Gastroesophageal sphincter (tissue), 4 donors: ENCODE measurements at regions not wholly inside any gene's neighbourhood (a gene's known extent, or its start where the extent isn't known, plus 50 kb on each side); places are given as distances from the start of the nearest gene placed in this dataset.

Source experiments
- ATAC-seq: fragments of 150-250 bp; one replicate; pipeline ENCODE4 v1.9.1; 2016; ENCODE audit warnings: mild to moderate bottlenecking, moderate library complexity
- H3K27ac ChIP-seq, 4 donors: fragments of 200-600 bp; sonication (generic) in 3 of 4; 1 replicate in 3 of 4; 2 replicates in 1 of 4; pipeline ENCODE4 v1.5.1; 2016 to 2019
- H3K27me3 ChIP-seq: fragments of 200-600 bp; sonication (generic); one replicate; pipeline ENCODE4 v1.5.1; 2019
- H3K36me3 ChIP-seq, 2 donors: fragments of 200-600 bp; sonication (generic); one replicate each; pipeline ENCODE4 v1.5.1; 2019; ENCODE audit warnings: control low read depth in 1 of 2
- H3K4me1 ChIP-seq, 3 donors: fragments of 200-600 bp; sonication (generic); 1 replicate in 2 of 3; 2 replicates in 1 of 3; pipeline ENCODE4 v1.5.1; 2016 to 2019; ENCODE audit warnings: control low read depth in 2 of 3
- H3K4me3 ChIP-seq, 2 donors: fragments of 200-600 bp; sonication (generic); one replicate each; pipeline ENCODE4 v1.5.1; 2019; ENCODE audit warnings: mild to moderate bottlenecking in 1 of 2, moderate library complexity in 1 of 2
- H3K9me3 ChIP-seq, 3 donors: fragments of 200-600 bp; sonication (generic); one replicate each; pipeline ENCODE4 v1.5.1; 2017 to 2019; ENCODE audit warnings: control low read depth in 2 of 3
- CTCF ChIP-seq, 4 experiments: fragments of 200-600 bp in 2 of 4; fragments of 450-650 bp in 2 of 4; sonication (generic) in 1 of 4; IDR thresholded peaks; one replicate each; pipeline ENCODE4 v1.5.1; 2017 to 2019; ENCODE audit warnings: antibody characterized with exemption in 4 of 4, mild to moderate bottlenecking in 2 of 4, moderate library complexity in 2 of 4
- EP300 ChIP-seq: sonication (generic); formaldehyde crosslinking; IDR thresholded peaks from one replicate; pipeline ENCODE4 v1.6.1; 2017; ENCODE audit warnings: antibody characterized with exemption, mild to moderate bottlenecking
- POLR2A ChIP-seq, 2 donors: fragments of 450-650 bp; IDR thresholded peaks; one replicate each; pipeline ENCODE4 v1.6.1; 2017; ENCODE audit warnings: antibody characterized with exemption in 2 of 2, mild to moderate bottlenecking in 2 of 2, moderate library complexity in 1 of 2
- POLR2AphosphoS5 ChIP-seq: sonication (generic); formaldehyde crosslinking; IDR thresholded peaks from one replicate; pipeline ENCODE4 v1.6.1; 2017; ENCODE audit warnings: antibody characterized with exemption
- WGBS, 2 donors: methylation state at CpG; one replicate each; pipeline ENCODE4 v1.1.5; 2018; ENCODE audit warnings: low coverage in 1 of 2; 5-methylcytosine and 5-hydroxymethylcytosine counted together

GRCh38 chr12:47573146-47573659, 132.6 kb downstream of the RPAP3 start:
- 87 to 100% methylated on average over 1 of the region's 1 CpG for WGBS, 2 donors
- no peak for ATAC-seq

DNA sequence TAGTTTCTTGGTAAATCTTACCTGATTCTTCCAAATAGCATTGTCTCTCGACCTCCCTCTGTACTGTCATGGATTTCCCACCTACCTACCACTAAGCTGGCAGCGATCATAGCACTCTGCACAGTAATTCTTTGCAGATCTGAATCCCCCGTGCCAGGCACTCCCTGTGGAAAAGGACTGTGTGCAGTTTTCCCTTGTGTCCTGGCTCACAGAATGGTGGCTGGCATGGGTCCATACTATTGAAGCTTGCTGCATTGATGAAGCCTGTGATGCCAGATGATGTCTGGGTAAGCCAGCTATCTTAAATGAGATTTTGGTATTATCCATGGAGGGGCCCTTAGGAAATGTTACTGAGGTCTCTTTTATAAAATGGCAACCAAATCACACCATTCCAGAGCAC, 135.7 kb downstream of the RPAP3 start:
- 77 to 81% methylated on average over 2 to 3 of the region's 3 CpGs for WGBS, 2 donors
- H3K9me3 ChIP-seq, result no peaks in the 10 kb centered on the region
- no peaks in the 10 kb centered on the region for H3K4me1 ChIP-seq
- H3K4me3 ChIP-seq, result no peak overlapping the region
- ATAC-seq, result no peak
- H3K27ac ChIP-seq, result no peak overlapping the region
- TF ChIP-seq CTCF (IDR thresholded peaks at IDR 0.05), result no peak
- TF ChIP-seq POLR2AphosphoS5, result no peak
- TF ChIP-seq POLR2A (IDR thresholded peaks at IDR 0.05), result no peak
- no peak for TF ChIP-seq EP300
- H3K27me3 ChIP-seq, result no peaks in the 10 kb centered on the region
- no peaks in the 10 kb centered on the region for H3K36me3 ChIP-seq

More at GRCh38 chr12:47573146-47573659, 132.6 kb downstream of the RPAP3 start:
- TF ChIP-seq EP300 (no peak), POLR2AphosphoS5 (no peak), CTCF (IDR thresholded peaks at IDR 0.05) (no peak)
- H3K4me1 ChIP-seq, result peaks cover 0 to 4% (median 0%) of the 10 kb centered on the region in 3 donors
- peaks cover 5% of the 10 kb centered on the region for H3K27me3 ChIP-seq
- H3K9me3 ChIP-seq, result no peaks in the 10 kb centered on the region
- H3K27ac ChIP-seq, result no peak overlapping the region
- H3K4me3 ChIP-seq, result no peak overlapping the region
- no peaks in the 10 kb centered on the region for H3K36me3 ChIP-seq

DNA sequence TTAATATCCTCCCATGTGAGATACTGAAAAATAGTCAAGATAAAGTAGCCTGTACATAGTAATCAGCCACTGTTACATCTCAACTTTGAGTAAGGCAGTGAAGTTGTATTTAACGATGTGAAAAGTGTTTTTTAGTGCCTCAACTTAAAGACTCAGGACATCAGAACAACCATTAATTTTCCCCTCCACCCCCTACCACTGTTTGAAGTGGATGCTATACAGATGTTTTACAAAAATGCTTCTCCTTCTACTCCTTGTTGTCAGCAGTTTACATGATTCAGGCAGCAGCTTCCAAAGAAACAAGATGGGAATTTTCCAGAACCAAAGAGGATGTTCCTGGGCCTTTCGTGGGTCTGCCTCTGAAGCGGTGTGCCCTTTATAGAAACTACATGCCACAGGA, 143.6 kb downstream of the RPAP3 start:
- no peak overlapping the region for H3K4me3 ChIP-seq
- H3K27ac ChIP-seq, result no peak overlapping the region
- WGBS, 2 donors, result 41 to 66% methylated on average over 3 of the region's 3 CpGs
- no peak for TF ChIP-seq POLR2A (IDR thresholded peaks at IDR 0.05)
- TF ChIP-seq EP300, result no peak
- no peak for TF ChIP-seq POLR2AphosphoS5
- TF ChIP-seq CTCF (IDR thresholded peaks at IDR 0.05), result no peak
- H3K27me3 ChIP-seq, result no peaks in the 10 kb centered on the region
- H3K4me1 ChIP-seq, result no peaks in the 10 kb centered on the region
- ATAC-seq, result no peak
- no peaks in the 10 kb centered on the region for H3K9me3 ChIP-seq
- no peaks in the 10 kb centered on the region for H3K36me3 ChIP-seq

DNA sequence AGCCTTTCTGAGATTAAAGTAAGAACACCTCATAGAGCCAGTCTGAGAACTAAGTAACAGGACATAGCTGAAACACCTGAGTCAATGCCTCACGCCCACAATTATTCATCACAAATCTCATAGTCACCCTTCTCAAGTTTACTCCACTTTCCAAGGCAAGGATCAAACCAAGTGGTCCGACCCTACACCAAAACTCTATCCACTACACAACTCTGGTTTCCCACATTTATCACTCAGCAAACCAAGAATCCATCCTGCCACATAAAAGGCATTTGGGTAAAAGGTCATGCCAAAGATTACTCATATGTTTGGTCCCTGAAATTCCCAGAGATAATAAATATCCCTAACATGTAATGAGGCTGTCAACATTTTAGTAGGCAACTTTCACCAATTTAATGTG, 144.1 kb downstream of the RPAP3 start:
- ATAC-seq, result no peak
- Histone ChIP-seq H3K4me3 (no peak overlapping the region), H3K4me1 (no peaks in the 10 kb centered on the region), H3K27ac (no peak overlapping the region), H3K9me3 (no peaks in the 10 kb centered on the region), H3K27me3 (no peaks in the 10 kb centered on the region), H3K36me3 (no peaks in the 10 kb centered on the region)
- no peak for TF ChIP-seq CTCF (IDR thresholded peaks at IDR 0.05)
- 17 to 66% methylated on average over 1 to 2 of the region's 2 CpGs for WGBS, 2 donors

- ATAC-seq, result no peak
- H3K27me3 ChIP-seq, result no peaks in the 10 kb centered on the region
- no peaks in the 10 kb centered on the region for H3K36me3 ChIP-seq
- H3K27ac ChIP-seq, result no peak overlapping the region
- H3K4me3 ChIP-seq, result no peak overlapping the region
- no peaks in the 10 kb centered on the region for H3K4me1 ChIP-seq
- no CpG with 5 or more reads among the region's 2 CpGs for WGBS, 2 donors
- TF ChIP-seq POLR2AphosphoS5 (no peak), POLR2A (IDR thresholded peaks at IDR 0.05) (no peak), CTCF (IDR thresholded peaks at IDR 0.05) (no peak), EP300 (no peak)
- H3K9me3 ChIP-seq, result no peaks in the 10 kb centered on the region
These were observed 145.4 kb downstream of the RPAP3 start for GRCh38 chr12:47560415-47560814.
